ENCODE measurements at regions not wholly inside any gene's neighbourhood (a gene's known extent, or its start where the extent isn't known, plus 50 kb on each side); places are given as distances from the start of the nearest gene placed in this dataset.
"Not testable (repeated sequence)": the region's sequence is repeated elsewhere in the genome, so short reads cannot be mapped to it uniquely, and the experiment has no call there.

GRCh38 chr9:83119873-83120272 lies 56.9 kb upstream of the RASEF start:
- no peak for DNase-seq (ENCODE audit: low read depth)
- TF ChIP-seq CTCF (IDR thresholded peaks at IDR 0.05; ENCODE audit: insufficient read depth, low read length), result no peak
- H3K4me3 ChIP-seq (ENCODE audit: low read depth, low read length), result no peak overlapping the region

GRCh38 chr9:83116026-83116425 lies 53.1 kb upstream of the RASEF start:
- TF ChIP-seq CTCF (IDR thresholded peaks at IDR 0.05; ENCODE audit: insufficient read depth, low read length), result no peak
- H3K4me3 ChIP-seq (ENCODE audit: low read depth, low read length), result no peak overlapping the region
- DNase-seq (ENCODE audit: low read depth), result no peak

- DNase-seq (ENCODE audit: low read depth); H3K4me3 ChIP-seq (ENCODE audit: low read depth, low read length): not testable (repeated sequence)
Observed at GRCh38 chr9:83113445-83113844, 50.5 kb upstream of the RASEF start.

Data from fibroblast of the aortic adventitia (primary cell).